Smooth muscle cell of the brain vasculature (primary cell): ENCODE measurements at regions not wholly inside any gene's neighbourhood (a gene's known extent, or its start where the extent isn't known, plus 50 kb on each side); places are given as distances from the start of the nearest gene placed in this dataset.
"Not testable (repeated sequence)": the region's sequence is repeated elsewhere in the genome, so short reads cannot be mapped to it uniquely, and the experiment has no call there.

Experiments
- DNase-seq: peaks from one replicate; pipeline ENCODE4 v3.0.0-alpha.2; 2012; ENCODE audit warnings: low read depth, low spot score

GRCh38 chr7:84941936-84942335, 244.9 kb downstream of the SEMA3D start:
- DNase-seq: no peak

GRCh38 chr7:84941291-84941690, 245.6 kb downstream of the SEMA3D start:
- DNase-seq: no peak

DNA sequence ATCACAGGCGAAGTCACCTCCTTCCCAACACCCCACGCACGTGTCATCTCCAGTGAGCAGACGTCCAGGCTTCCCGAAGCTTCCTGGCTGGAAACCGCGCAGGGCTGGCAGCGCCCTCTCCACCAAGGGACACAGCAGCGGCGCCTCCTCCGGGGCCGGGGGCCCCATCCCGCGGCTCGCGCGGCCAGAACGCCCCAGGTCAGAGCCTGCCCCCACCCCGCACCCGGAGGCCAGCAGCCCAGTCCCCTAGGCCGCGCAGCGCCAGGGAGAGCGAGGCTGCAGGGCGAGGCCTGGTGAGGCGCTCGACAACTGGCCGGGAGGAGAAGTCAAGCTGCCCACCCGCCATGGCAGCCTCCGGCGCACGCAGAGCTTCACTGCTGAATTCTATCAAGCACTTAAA, 247.0 kb downstream of the SEMA3D start:
- DNase-seq: no peak

DNA sequence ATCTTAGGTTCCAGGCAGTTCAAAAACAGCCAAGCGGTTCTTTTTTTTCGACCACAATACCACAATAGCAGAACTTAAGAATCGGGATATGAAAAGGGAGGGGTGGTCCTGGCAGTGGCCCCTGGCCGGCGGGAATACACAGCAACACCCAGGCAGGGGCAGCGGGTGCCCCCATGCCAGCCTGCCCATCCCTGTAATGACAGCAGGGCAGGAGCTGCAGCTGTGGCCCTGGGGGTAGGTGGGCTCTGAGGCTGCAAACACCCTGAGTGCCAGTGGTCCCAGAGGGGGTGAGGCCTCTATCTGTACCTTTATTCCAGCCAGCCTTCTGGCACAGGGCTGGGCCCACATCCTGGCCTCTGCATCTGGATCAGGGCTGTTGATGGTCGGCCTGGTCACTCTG, 247.4 kb downstream of the SEMA3D start:
- DNase-seq: no peak

DNA sequence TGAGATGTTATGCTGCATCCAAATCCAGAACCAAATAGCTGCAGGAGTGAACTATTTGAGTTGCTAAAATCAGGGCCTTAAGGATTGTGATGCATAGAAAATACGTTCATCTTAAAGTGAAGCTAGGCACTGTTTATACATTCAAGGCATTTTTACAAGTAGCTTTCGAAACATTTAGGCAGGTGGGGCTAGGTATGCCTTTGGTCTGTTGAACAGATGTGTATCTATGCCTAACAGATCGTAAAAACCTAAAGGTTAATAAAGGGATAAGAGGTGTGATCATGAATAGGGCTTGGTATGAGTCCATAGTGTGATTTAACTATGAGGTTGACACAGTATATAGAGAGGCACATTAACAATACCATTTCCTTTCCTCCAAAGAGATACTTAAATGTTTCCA, 262.5 kb downstream of the SEMA3D start:
- DNase-seq: no peak

DNA sequence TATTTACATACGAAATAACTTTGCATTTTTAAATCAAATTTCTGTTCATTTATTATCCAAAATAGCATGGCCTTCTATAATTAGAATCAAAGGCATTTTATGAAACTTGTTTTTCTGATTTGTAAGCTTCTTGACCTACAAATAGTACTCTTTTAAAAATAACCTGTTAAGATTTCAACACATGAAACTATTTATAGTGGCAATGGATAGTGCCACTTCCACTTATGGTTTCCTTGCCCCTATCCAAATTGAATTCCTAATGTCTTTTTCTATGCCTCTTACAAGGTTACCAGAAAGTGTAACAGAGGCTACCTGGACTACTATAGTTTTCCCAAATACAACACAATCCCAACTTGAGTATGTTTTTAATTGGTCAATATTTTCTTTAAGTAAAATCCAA, 263.5 kb downstream of the SEMA3D start:
- no peak for DNase-seq

GRCh38 chr7:84921154-84921553, 265.7 kb downstream of the SEMA3D start:
- DNase-seq: no peak

DNA sequence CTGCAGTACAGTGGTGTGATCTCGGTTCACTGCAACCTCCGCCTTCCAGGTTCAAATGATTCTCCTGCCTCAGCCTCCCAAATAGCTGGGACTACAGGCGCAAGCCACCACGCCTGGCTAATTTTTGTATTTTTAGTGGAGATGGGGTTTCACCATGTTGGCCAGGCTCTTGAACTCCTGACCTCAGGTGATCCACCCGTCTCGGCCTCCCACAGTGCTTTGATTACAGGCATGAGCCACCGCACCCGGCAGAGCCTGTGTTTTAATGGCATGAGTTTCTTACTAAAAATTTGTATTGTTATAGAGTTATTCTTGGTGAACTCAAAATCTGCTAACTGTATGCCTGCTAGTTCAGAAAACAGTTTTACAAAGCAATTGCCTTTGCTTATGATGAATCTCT, 269.9 kb downstream of the SEMA3D start:
- DNase-seq: not testable (repeated sequence)

GRCh38 chr7:84916161-84916560, 270.7 kb downstream of the SEMA3D start:
- DNase-seq: no peak

DNA sequence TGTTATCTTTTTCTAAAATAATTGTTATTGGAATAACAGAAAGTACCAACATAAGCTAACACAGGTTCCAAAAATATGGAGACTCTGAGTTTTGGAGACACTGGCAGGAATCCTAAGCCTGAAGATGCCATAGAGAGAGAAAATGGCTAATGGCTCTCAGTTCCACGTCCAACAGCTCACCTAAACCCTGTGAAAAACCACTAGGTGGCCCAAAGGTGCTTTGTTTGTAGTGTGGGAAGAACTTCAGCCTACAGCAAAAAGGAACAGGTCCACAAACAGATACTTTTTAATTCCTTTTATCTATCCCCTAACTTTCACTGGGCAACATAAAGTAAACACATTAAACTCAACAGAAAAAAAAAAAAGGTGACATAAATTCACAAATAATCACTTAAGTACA, 272.3 kb downstream of the SEMA3D start:
- no peak for DNase-seq

- no peak for DNase-seq
These were observed 273.1 kb downstream of the SEMA3D start for GRCh38 chr7:84913731-84914130.

DNA sequence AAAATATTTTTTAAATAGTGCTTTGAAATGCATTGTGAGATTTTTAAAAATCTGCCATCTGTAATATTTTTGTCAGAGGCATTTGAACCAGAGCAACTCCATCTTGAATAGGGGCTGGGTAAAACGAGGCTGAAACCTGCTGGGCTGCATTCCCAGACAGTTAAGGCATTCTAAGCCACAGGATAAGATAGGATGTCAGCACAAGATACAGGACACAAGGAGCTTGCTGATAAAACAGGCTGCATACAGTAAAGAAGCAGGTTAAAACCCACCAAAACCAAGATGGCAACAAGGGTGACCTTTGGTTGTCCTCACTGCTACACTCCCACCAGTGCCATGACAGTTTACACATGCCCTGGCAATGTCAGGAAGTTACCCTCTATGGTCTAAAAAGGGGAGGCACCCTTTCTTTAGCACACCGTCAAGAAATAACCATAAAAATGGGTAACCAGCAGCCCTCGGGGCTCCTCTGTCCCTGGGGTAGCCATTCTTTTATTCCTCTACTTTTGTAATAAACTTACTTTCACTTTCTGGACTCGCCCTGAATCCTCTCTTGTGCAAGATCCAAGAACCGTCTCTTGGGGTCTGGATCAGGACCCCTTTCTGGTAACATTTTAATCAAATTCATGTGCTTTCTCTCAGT, 273.7 kb downstream of the SEMA3D start:
- no peak for DNase-seq

DNA sequence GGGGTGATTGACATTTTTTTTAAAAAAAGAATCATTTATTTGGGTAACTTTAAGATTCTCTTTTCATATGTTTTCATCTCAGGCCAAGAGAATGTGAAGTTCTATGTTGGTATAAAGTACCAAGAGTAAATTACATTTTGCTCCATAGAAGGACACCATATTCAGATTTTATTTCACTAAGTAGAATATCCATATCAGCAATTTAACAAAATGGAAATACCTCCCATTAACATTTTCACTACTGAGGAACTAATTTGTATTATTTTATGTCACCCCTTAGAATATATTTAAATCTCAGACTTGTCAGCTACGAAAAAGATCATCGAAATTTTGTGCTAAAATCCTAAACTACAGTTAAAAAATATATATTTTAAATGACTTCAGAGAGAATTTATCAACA, 274.3 kb downstream of the SEMA3D start:
- DNase-seq: no peak

GRCh38 chr7:84912018-84912417, 274.8 kb downstream of the SEMA3D start:
- no peak for DNase-seq

- no peak for DNase-seq
These were observed 275.8 kb downstream of the SEMA3D start for GRCh38 chr7:84911077-84911476.

GRCh38 chr7:84910322-84910721, 276.5 kb downstream of the SEMA3D start:
- DNase-seq: not testable (repeated sequence)

- no peak for DNase-seq
These were observed 278.6 kb downstream of the SEMA3D start for GRCh38 chr7:84908196-84908793.

DNA sequence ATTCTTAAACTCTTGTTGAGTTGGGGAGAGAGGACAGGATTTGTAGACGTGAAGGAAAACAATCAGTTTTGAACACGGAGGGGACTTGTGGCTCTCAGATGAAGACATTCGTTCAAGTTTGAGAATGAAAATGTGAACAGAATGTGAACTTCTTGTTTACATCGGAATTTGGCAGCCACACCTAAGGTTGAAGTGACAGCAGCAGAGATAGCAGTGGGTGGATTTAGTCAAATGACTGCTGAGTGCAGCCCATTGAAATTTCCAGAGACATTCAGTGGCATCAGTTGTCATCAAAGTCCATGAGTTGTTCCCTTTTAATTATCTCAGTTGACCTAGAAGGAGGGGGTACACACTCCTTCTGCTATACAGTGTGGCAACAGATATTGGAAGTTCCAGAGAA, 280.0 kb downstream of the SEMA3D start:
- no peak for DNase-seq

- DNase-seq: no peak
These were observed 282.3 kb downstream of the SEMA3D start for GRCh38 chr7:84904561-84904960.

DNA sequence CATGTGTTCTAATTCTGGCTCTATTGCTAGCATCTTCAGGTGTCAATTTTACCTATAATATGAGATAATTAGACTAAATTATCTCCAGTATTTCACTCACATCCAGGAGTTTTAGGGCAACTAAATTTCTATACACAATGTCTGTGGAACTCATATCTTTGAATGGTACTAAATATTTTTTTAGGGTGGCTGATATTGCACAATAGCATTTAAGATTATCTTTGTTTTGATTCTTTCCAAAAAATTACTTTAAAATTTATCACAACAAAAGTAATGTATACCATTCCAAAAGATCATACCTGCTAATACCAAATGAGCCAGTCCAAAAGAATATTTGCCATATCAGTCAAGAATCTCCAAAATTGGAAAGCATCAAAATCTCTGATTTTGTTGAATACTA, 285.5 kb downstream of the SEMA3D start:
- DNase-seq: no peak

DNA sequence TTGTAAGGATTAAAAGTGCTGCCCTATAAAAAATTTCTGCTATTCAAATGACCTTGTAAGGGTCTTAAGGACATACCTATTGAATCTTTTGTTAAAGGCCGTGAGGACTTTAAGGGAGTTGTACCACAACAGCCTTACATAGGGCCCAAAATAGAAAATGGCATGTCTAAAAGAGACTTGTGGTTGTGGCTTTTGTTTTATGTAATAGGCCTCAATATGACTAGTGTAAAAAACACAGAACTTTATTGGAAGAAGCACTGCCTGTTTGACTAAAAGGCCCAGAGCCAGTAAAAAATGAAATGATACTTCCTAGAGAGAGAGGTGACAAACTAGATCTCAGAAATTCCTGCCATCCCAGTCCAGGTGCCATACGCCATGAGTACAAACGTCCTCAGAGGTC, 286.6 kb downstream of the SEMA3D start:
- DNase-seq: no peak

GRCh38 chr7:84895563-84895962, 291.3 kb downstream of the SEMA3D start:
- no peak for DNase-seq

DNA sequence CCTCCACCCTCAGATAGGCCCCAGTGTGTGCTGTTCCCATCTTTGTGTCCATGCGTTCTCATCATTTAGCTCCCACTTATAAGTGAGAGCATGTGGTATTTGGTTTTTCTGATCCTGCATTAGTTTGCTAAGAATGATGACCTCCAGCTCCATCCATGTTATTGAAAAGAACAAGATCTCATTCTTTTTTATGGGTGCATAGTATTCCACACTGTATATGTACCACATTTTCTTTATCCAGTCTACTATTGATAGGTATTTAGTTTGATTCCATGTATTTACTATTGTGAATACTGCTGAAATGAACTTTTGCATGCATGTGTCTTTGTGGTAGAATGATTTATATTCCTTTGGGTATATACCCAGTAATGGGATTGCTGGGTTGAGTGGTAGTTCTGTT, 303.3 kb downstream of the SEMA3D start:
- DNase-seq: not testable (repeated sequence)
